ENCODE measurements at regions not wholly inside any gene's neighbourhood (a gene's known extent, or its start where the extent isn't known, plus 50 kb on each side); places are given as distances from the start of the nearest gene placed in this dataset.

GRCh38 chr1:221910222-221910621 is 168.3 kb upstream of the DUSP10 start:
- no peak for TF ChIP-seq REST (IDR thresholded peaks at IDR 0.05; ENCODE audit: low read depth, low read length)
- no peak for TF ChIP-seq RFX5 (IDR thresholded peaks at IDR 0.05; ENCODE audit: low read length)
- no peak for TF ChIP-seq MAX (IDR thresholded peaks at IDR 0.05; ENCODE audit: low read depth)
- no peak for TF ChIP-seq CTCF (IDR thresholded peaks at IDR 0.05)
- no peak for TF ChIP-seq EZH2phosphoT487 (IDR thresholded peaks at IDR 0.05; ENCODE audit: borderline replicate concordance, low read depth)
- TF ChIP-seq NRF1 (IDR thresholded peaks at IDR 0.05; ENCODE audit: low read depth, low read length): no peak
- no peak for TF ChIP-seq EP300 (IDR thresholded peaks at IDR 0.05; ENCODE audit: borderline replicate concordance in 1 of 2, low read depth in 1 of 2, low read length in 1 of 2)
- no peak for TF ChIP-seq CHD2 (IDR thresholded peaks at IDR 0.05; ENCODE audit: low read length, partially characterized antibody)
- TF ChIP-seq USF2 (IDR thresholded peaks at IDR 0.05; ENCODE audit: borderline replicate concordance, low read depth, low read length): no peak
- no peak for TF ChIP-seq POLR2AphosphoS5 (IDR thresholded peaks at IDR 0.05; ENCODE audit: low read depth, low read length)
- TF ChIP-seq MEF2A (IDR thresholded peaks at IDR 0.05; ENCODE audit: borderline replicate concordance, low read depth): no peak
- no peak for TF ChIP-seq NFIC (IDR thresholded peaks at IDR 0.05; ENCODE audit: borderline replicate concordance)
- TF ChIP-seq RAD21 (IDR thresholded peaks at IDR 0.05; ENCODE audit: low read length): no peak
- TF ChIP-seq TAF1 (IDR thresholded peaks at IDR 0.05; ENCODE audit: borderline replicate concordance, low read depth, low read length): no peak
